GM04503 (cell line): ENCODE measurements at regions not wholly inside any gene's neighbourhood (a gene's known extent, or its start where the extent isn't known, plus 50 kb on each side); places are given as distances from the start of the nearest gene placed in this dataset.
"Not testable (repeated sequence)": the region's sequence is repeated elsewhere in the genome, so short reads cannot be mapped to it uniquely, and the experiment has no call there.

Source experiments
- DNase-seq: peaks from one replicate; pipeline ENCODE4 v3.0.0-alpha.2; 2012; ENCODE audit warnings: low read depth

GRCh38 chr5:112573441-112573840 lies 154.4 kb upstream of the EPB41L4A start:
- no peak for DNase-seq

GRCh38 chr5:112574536-112574935 lies 155.5 kb upstream of the EPB41L4A start:
- no peak for DNase-seq

- no peak for DNase-seq
These were observed 157.3 kb upstream of the EPB41L4A start for GRCh38 chr5:112576298-112576925.

GRCh38 chr5:112579599-112580170 lies 158.0 kb upstream of the APC start:
- DNase-seq = no peak

GRCh38 chr5:112581811-112582320 lies 155.8 kb upstream of the APC start:
- DNase-seq = no peak

- no peak for DNase-seq
These were observed 154.5 kb upstream of the APC start for GRCh38 chr5:112583166-112583565.

GRCh38 chr5:112584781-112585180 lies 152.9 kb upstream of the APC start:
- DNase-seq = no peak

GRCh38 chr5:112586596-112587062 lies 151.1 kb upstream of the APC start:
- no peak for DNase-seq

- not testable (repeated sequence) for DNase-seq
These were observed 146.8 kb upstream of the APC start for GRCh38 chr5:112590858-112591257.

GRCh38 chr5:112594095-112594850 lies 143.4 kb upstream of the APC start:
- no peak for DNase-seq

GRCh38 chr5:112594941-112595340 lies 142.7 kb upstream of the APC start:
- DNase-seq = no peak

GRCh38 chr5:112597831-112598230 lies 139.9 kb upstream of the APC start:
- no peak for DNase-seq

- not testable (repeated sequence) for DNase-seq
These were observed 137.2 kb upstream of the APC start for GRCh38 chr5:112600510-112600909.

GRCh38 chr5:112604732-112605630 lies 132.7 kb upstream of the APC start:
- no peak for DNase-seq

GRCh38 chr5:112608975-112609374 lies 128.7 kb upstream of the APC start:
- DNase-seq = no peak

GRCh38 chr5:112612663-112613062 lies 125.0 kb upstream of the APC start:
- DNase-seq = no peak

GRCh38 chr5:112614285-112614684 lies 123.4 kb upstream of the APC start:
- DNase-seq = no peak

- no peak for DNase-seq
These were observed 122.7 kb upstream of the APC start for GRCh38 chr5:112614986-112615385.

- no peak for DNase-seq
These were observed 120.7 kb upstream of the APC start for GRCh38 chr5:112616812-112617547.

- no peak for DNase-seq
These were observed 112.4 kb upstream of the APC start for GRCh38 chr5:112625246-112625645.

- no peak for DNase-seq
These were observed 111.8 kb upstream of the APC start for GRCh38 chr5:112625689-112626438.
